H9 (cell line): ENCODE measurements at regions not wholly inside any gene's neighbourhood (a gene's known extent, or its start where the extent isn't known, plus 50 kb on each side); places are given as distances from the start of the nearest gene placed in this dataset.
"Not testable (repeated sequence)": the region's sequence is repeated elsewhere in the genome, so short reads cannot be mapped to it uniquely, and the experiment has no call there.

Source experiments
- DNase-seq: peaks from one replicate; pipeline ENCODE4 v3.0.0-alpha.2; 2017
- H2AFZ ChIP-seq: one replicate; pipeline ENCODE4 v1.6.1; 2013; ENCODE audit warnings: mild to moderate bottlenecking, low read length, control low read depth, moderate library complexity
- H2AK5ac ChIP-seq: 2 replicates; pipeline ENCODE4 v1.6.1; 2013; ENCODE audit warnings: low read length, control low read depth, mixed read lengths; ENCODE audit not compliant: insufficient read length
- H2BK120ac ChIP-seq: one replicate; pipeline ENCODE4 v1.6.1; 2013; ENCODE audit warnings: low read depth, mild to moderate bottlenecking, low read length, control low read depth, inconsistent platforms; ENCODE audit not compliant: poor library complexity, severe bottlenecking
- H2BK12ac ChIP-seq: 2 replicates; pipeline ENCODE4 v1.6.1; 2013; ENCODE audit warnings: low read length, control low read depth, mixed read lengths, low read depth; ENCODE audit not compliant: insufficient read length
- H2BK15ac ChIP-seq: 2 replicates; pipeline ENCODE4 v1.6.1; 2013; ENCODE audit warnings: low read depth, low read length, control low read depth
- H2BK20ac ChIP-seq: one replicate; pipeline ENCODE4 v1.6.1; 2013; ENCODE audit warnings: low read depth, mild to moderate bottlenecking, low read length, control low read depth, inconsistent platforms; ENCODE audit not compliant: poor library complexity, severe bottlenecking
- H2BK5ac ChIP-seq: 2 replicates; pipeline ENCODE4 v1.6.1; 2013; ENCODE audit warnings: low read length, control low read depth, mixed read lengths; ENCODE audit not compliant: insufficient read length
- H3K14ac ChIP-seq: 2 replicates; pipeline ENCODE4 v1.6.1; 2013; ENCODE audit warnings: low read length, control low read depth; ENCODE audit not compliant: insufficient read depth
- H3K18ac ChIP-seq: 2 replicates; pipeline ENCODE4 v1.6.1; 2013; ENCODE audit warnings: low read depth, mild to moderate bottlenecking, mixed read lengths, low read length, control low read depth; ENCODE audit not compliant: insufficient read length
- H3K23ac ChIP-seq: 2 replicates; pipeline ENCODE4 v1.6.1; 2013; ENCODE audit warnings: low read length, control low read depth, mixed read lengths, low read depth; ENCODE audit not compliant: insufficient read length
- H3K23me2 ChIP-seq: 2 replicates; pipeline ENCODE4 v1.6.1; 2013; ENCODE audit warnings: low read depth, mild to moderate bottlenecking, mixed read lengths, low read length, control low read depth; ENCODE audit not compliant: insufficient read length, poor library complexity, severe bottlenecking
- H3K27ac ChIP-seq: 2 replicates; pipeline ENCODE4 v1.5.1; 2013; ENCODE audit warnings: low read length, control low read depth, mixed read lengths, low read depth; ENCODE audit not compliant: insufficient read length
- H3K27me3 ChIP-seq: 2 replicates; pipeline ENCODE4 v1.6.1; 2013; ENCODE audit warnings: low read length, control low read depth, inconsistent platforms; ENCODE audit not compliant: insufficient read depth
- H3K4ac ChIP-seq: 2 replicates; pipeline ENCODE4 v1.6.1; 2013; ENCODE audit warnings: low read depth, mild to moderate bottlenecking, control low read depth, inconsistent platforms, low read length, moderate library complexity
- H3K4me1 ChIP-seq: 2 replicates; pipeline ENCODE4 v1.6.1; 2013; ENCODE audit warnings: low read length, control low read depth, inconsistent platforms; ENCODE audit not compliant: insufficient read depth
- H3K4me2 ChIP-seq: 2 replicates; pipeline ENCODE4 v1.6.1; 2013; ENCODE audit warnings: low read length, control low read depth, mixed read lengths; ENCODE audit not compliant: insufficient read length, insufficient read depth
- H3K56ac ChIP-seq: 2 replicates; pipeline ENCODE4 v1.6.1; 2013; ENCODE audit warnings: low read depth, mild to moderate bottlenecking, mixed read lengths, low read length, control low read depth; ENCODE audit not compliant: insufficient read length
- H3K79me1 ChIP-seq: 2 replicates; pipeline ENCODE4 v1.6.1; 2013; ENCODE audit warnings: low read depth, mild to moderate bottlenecking, moderate library complexity, low read length, control low read depth, inconsistent platforms; ENCODE audit not compliant: insufficient read depth, poor library complexity, severe bottlenecking
- H3K79me2 ChIP-seq: 2 replicates; pipeline ENCODE4 v1.6.1; 2013; ENCODE audit warnings: low read length, control low read depth, inconsistent platforms; ENCODE audit not compliant: insufficient read depth
- H3K9ac ChIP-seq: 2 replicates; pipeline ENCODE4 v1.6.1; 2013; ENCODE audit warnings: low read length, control low read depth, mixed read lengths; ENCODE audit not compliant: insufficient read length; ENCODE audit errors: extremely low read depth
- H3K9me3 ChIP-seq: one replicate; pipeline ENCODE4 v1.6.1; 2013; ENCODE audit warnings: low read depth, low read length, inconsistent platforms; ENCODE audit not compliant: control insufficient read depth
- H3T11ph ChIP-seq: one replicate; pipeline ENCODE4 v1.6.1; 2013; ENCODE audit warnings: mild to moderate bottlenecking, low read length, control low read depth, inconsistent platforms
- H4K20me1 ChIP-seq: one replicate; pipeline ENCODE4 v1.6.1; 2013; ENCODE audit not compliant: control insufficient read depth, insufficient read length, insufficient read depth
- H4K5ac ChIP-seq: 2 replicates; pipeline ENCODE4 v1.6.1; 2013; ENCODE audit warnings: low read depth, mild to moderate bottlenecking, mixed read lengths, low read length, control low read depth; ENCODE audit not compliant: insufficient read length
- H4K8ac ChIP-seq: replicated peaks from 2 replicates; pipeline ENCODE4 v1.6.1; 2013; ENCODE audit warnings: low read length, control low read depth, mixed read lengths, low read depth; ENCODE audit not compliant: insufficient read length
- H4K91ac ChIP-seq: 2 replicates; pipeline ENCODE4 v1.6.1; 2013; ENCODE audit warnings: low read depth, mild to moderate bottlenecking, moderate library complexity, mixed read lengths, low read length, control low read depth; ENCODE audit not compliant: insufficient read length
- H3K27ac Mint-ChIP-seq, 3 experiments: 2 replicates in 2 of 3; 3 replicates in 1 of 3; pipeline ENCODE4 v1.8.0; 2020 to 2021; ENCODE audit warnings: mixed read lengths in 3 of 3, mild to moderate bottlenecking in 1 of 3, moderate library complexity in 1 of 3
- H3K27me3 Mint-ChIP-seq: 2 replicates; pipeline ENCODE4 v1.8.0; 2021; ENCODE audit warnings: low read depth, mild to moderate bottlenecking, moderate library complexity, mixed read lengths
- H3K36me3 Mint-ChIP-seq, 3 experiments: 2 replicates in 2 of 3; 3 replicates in 1 of 3; pipeline ENCODE4 v1.8.0; 2020 to 2021; ENCODE audit warnings: low read depth in 3 of 3, mixed read lengths in 3 of 3; ENCODE audit not compliant: insufficient read depth in 1 of 3
- H3K4me1 Mint-ChIP-seq, 2 experiments: 2 replicates each; pipeline ENCODE4 v1.8.0; 2020; ENCODE audit warnings: mixed read lengths in 2 of 2
- H3K4me3 Mint-ChIP-seq, 2 experiments: 2 replicates in 1 of 2; 3 replicates in 1 of 2; pipeline ENCODE4 v1.8.0; 2020 to 2021; ENCODE audit warnings: mild to moderate bottlenecking in 2 of 2, mixed read lengths in 2 of 2, moderate library complexity in 1 of 2
- H3K9me3 Mint-ChIP-seq, 2 experiments: 2 replicates in 1 of 2; 3 replicates in 1 of 2; pipeline ENCODE4 v1.8.0; 2020; ENCODE audit warnings: mild to moderate bottlenecking in 2 of 2, mixed read lengths in 2 of 2, moderate library complexity in 1 of 2
- CTCF ChIP-seq: fragments of 200-600 bp; sonication (generic); conservative IDR thresholded peaks from 3 replicates; pipeline ENCODE4 v1.8.0; 2021; ENCODE audit warnings: antibody characterized with exemption, mild to moderate bottlenecking

- Histone ChIP-seq H3K79me2 (no peaks in the 10 kb centered on the region), H4K5ac (no peak overlapping the region), H4K91ac (no peak overlapping the region), H3T11ph (no peak overlapping the region), H3K9me3 (no peaks in the 10 kb centered on the region), H3K79me1 (no peaks in the 10 kb centered on the region), H4K20me1 (no peaks in the 10 kb centered on the region), H3K27me3 (no peaks in the 10 kb centered on the region), H3K23me2 (no peaks in the 10 kb centered on the region), H2BK15ac (no peak overlapping the region), H2BK12ac (no peak overlapping the region), H3K4ac (no peak overlapping the region), H3K56ac (no peak overlapping the region), H3K4me1 (no peaks in the 10 kb centered on the region), H2BK20ac (no peak overlapping the region), H3K18ac (no peak overlapping the region), H3K23ac (no peak overlapping the region), H4K8ac (no peak overlapping the region), H3K14ac (no peak overlapping the region), H2AK5ac (no peak overlapping the region), H2BK5ac (no peak overlapping the region), H3K27ac (no peak overlapping the region), H3K9ac (no peak overlapping the region), H2BK120ac (no peak overlapping the region), H2AFZ (no peak overlapping the region), H3K4me2 (no peak overlapping the region)
- Mint-ChIP-seq H3K27ac (no peak overlapping the region), H3K27me3 (no peaks in the 10 kb centered on the region), H3K4me1 (peaks cover 5 to 7% of the 10 kb centered on the region in 2 experiments), H3K9me3 (peaks cover 8 to 12% of the 10 kb centered on the region in 2 experiments), H3K4me3 (no peak overlapping the region), H3K36me3 (peaks cover 0 to 21% (median 0%) of the 10 kb centered on the region in 3 experiments; a peak in 4 of 7 replicates)
- no peak for TF ChIP-seq CTCF
- no peak for DNase-seq
Observed at GRCh38 chr5:96312383-96312782, 120.7 kb downstream of the PCSK1 start.

GRCh38 chr5:96307047-96307446 lies 126.0 kb downstream of the PCSK1 start:
- H4K5ac ChIP-seq, H3T11ph ChIP-seq, H3K27ac Mint-ChIP-seq, H4K20me1 ChIP-seq, H3K4me2 ChIP-seq, H4K8ac ChIP-seq, H2BK20ac ChIP-seq, H3K79me2 ChIP-seq, H3K27me3 ChIP-seq, H3K18ac ChIP-seq, H3K4me1 ChIP-seq, H2AFZ ChIP-seq, H3K23me2 ChIP-seq, H3K4me1 Mint-ChIP-seq, H3K9ac ChIP-seq, H2BK5ac ChIP-seq, H3K27me3 Mint-ChIP-seq, H2AK5ac ChIP-seq, H3K56ac ChIP-seq, H2BK12ac ChIP-seq, H3K23ac ChIP-seq, H3K4ac ChIP-seq, H2BK120ac ChIP-seq, H3K79me1 ChIP-seq, H2BK15ac ChIP-seq, H3K27ac ChIP-seq, H3K4me3 Mint-ChIP-seq, H3K14ac ChIP-seq, H4K91ac ChIP-seq, H3K9me3 ChIP-seq, DNase-seq: not testable (repeated sequence)
- peaks cover 2 to 44% (median 16%) of the 10 kb centered on the region in 3 experiments for H3K36me3 Mint-ChIP-seq
- H3K9me3 Mint-ChIP-seq: peaks cover 33 to 41% of the 10 kb centered on the region in 2 experiments
